ENCODE measurements at regions not wholly inside any gene's neighbourhood (a gene's known extent, or its start where the extent isn't known, plus 50 kb on each side); places are given as distances from the start of the nearest gene placed in this dataset.

DNA sequence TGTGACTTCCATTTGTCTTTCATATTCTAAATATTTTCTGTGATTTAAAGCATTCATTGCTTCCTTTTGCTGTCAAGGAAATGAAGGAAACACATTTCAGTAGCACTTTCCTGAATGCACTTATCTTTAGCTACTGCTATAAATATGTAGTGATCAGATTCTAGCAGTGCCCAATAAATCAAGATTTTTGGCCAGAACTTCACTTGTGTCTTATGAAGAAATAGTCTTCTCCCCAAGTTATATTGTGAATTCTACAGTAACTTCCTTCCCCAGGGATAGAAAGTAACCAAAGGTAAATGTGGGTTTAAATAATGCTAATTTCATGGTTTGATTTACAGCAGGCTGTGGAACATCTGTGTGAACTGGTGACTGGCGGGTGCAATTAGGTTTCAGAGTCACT is 77.9 kb downstream of the DMRT2 start:
- no peak for TF ChIP-seq EZH2 (IDR thresholded peaks at IDR 0.05; ENCODE audit: borderline replicate concordance)
- no peak overlapping the region for H3K4me3 ChIP-seq
- no peaks in the 10 kb centered on the region for H3K9me2 ChIP-seq (replicated peaks; ENCODE audit: insufficient read depth)
- H2AFZ ChIP-seq: no peak overlapping the region
- H3K36me3 ChIP-seq (replicated peaks; ENCODE audit: insufficient read depth, low read depth): no peaks in the 10 kb centered on the region
- H3K4me1 ChIP-seq (ENCODE audit: insufficient read depth): no peaks in the 10 kb centered on the region
- no peak overlapping the region for H3K27ac ChIP-seq
- WGBS (ENCODE audit: low lambda C conversion rate, missing lambda C conversion rate): 76% methylated on average over 1 of the region's 1 CpG
- DNase-seq (ENCODE audit: low spot score): no peak
- H3K9me3 ChIP-seq (ENCODE audit: low read depth): no peaks in the 10 kb centered on the region
- no peaks in the 10 kb centered on the region for H4K20me1 ChIP-seq (ENCODE audit: insufficient read depth, poor library complexity, severe bottlenecking)
- no peaks in the 10 kb centered on the region for H3K27me3 ChIP-seq
- no peak overlapping the region for H3K4me2 ChIP-seq
- no peaks in the 10 kb centered on the region for H3K79me2 ChIP-seq

DNA sequence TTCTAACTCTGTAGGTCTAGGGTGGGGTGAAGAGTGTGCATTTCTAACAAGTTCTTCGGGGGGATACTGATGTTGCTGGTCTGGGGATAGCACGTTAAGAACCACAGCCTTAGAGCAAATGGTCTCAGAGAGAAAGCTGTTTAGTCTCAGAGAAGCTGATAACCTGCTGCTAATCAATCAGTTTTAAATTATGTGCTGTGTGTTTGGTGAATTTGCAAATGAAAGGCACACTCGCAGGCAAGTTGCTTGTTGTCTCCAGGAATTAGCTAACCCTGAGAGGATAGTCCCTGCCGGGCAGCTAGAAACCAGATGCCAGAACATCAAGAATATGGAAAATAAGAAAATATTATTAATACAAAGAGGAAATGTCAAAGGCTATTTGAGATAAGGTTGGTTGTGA is 79.2 kb downstream of the DMRT2 start:
- H3K27me3 ChIP-seq: no peaks in the 10 kb centered on the region
- no peaks in the 10 kb centered on the region for H3K36me3 ChIP-seq (replicated peaks; ENCODE audit: insufficient read depth, low read depth)
- H3K4me3 ChIP-seq: no peak overlapping the region
- no peaks in the 10 kb centered on the region for H3K4me1 ChIP-seq (ENCODE audit: insufficient read depth)
- no peak for DNase-seq (ENCODE audit: low spot score)
- no peak overlapping the region for H2AFZ ChIP-seq
- no peak for TF ChIP-seq EZH2 (IDR thresholded peaks at IDR 0.05; ENCODE audit: borderline replicate concordance)
- TF ChIP-seq EZH2phosphoT487 (IDR thresholded peaks at IDR 0.05; ENCODE audit: low read depth, severe bottlenecking, unreplicated experiment): no peak
- no peaks in the 10 kb centered on the region for H3K9me2 ChIP-seq (replicated peaks; ENCODE audit: insufficient read depth)
- H3K27ac ChIP-seq: no peak overlapping the region
- WGBS (ENCODE audit: low lambda C conversion rate, missing lambda C conversion rate): 40% methylated on average over 4 of the region's 4 CpGs
- no peaks in the 10 kb centered on the region for H3K79me2 ChIP-seq
- no peak overlapping the region for H3K4me2 ChIP-seq
- no peaks in the 10 kb centered on the region for H4K20me1 ChIP-seq (ENCODE audit: insufficient read depth, poor library complexity, severe bottlenecking)
- no peaks in the 10 kb centered on the region for H3K9me3 ChIP-seq (ENCODE audit: low read depth)

DNA sequence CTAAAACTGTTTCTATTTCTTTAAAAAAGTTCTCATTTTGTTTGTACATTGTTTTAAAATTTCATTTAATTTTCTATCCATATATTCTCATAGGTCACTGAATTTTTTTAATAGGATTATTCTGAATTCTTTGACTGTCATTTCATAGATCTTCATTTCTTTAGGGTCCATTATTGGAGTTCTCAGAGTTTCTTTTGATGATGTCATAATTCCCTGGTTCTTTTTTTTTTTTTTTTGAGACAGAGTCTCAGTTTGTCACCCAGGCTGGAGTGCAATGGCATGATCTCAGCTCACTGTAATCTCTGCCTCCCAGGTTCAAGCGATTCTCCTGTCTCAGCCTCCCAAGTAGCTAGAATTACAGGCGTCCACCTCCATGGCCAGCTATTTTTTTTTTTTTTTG is 89.9 kb downstream of the DMRT2 start:
- Histone ChIP-seq H2AFZ (no peak overlapping the region), H3K79me2 (no peaks in the 10 kb centered on the region), H3K27ac (no peak overlapping the region), H3K27me3 (no peaks in the 10 kb centered on the region), H4K20me1 (ENCODE audit: insufficient read depth, poor library complexity, severe bottlenecking) (no peaks in the 10 kb centered on the region), H3K9me2 (replicated peaks; ENCODE audit: insufficient read depth) (no peaks in the 10 kb centered on the region), H3K4me1 (ENCODE audit: insufficient read depth) (no peaks in the 10 kb centered on the region), H3K9me3 (ENCODE audit: low read depth) (peaks cover 3% of the 10 kb centered on the region), H3K36me3 (replicated peaks; ENCODE audit: insufficient read depth, low read depth) (no peaks in the 10 kb centered on the region), H3K4me2 (no peak overlapping the region), H3K4me3 (no peak overlapping the region)
- WGBS (ENCODE audit: low lambda C conversion rate, missing lambda C conversion rate): 47% methylated on average over 2 of the region's 2 CpGs
- TF ChIP-seq, protein P1, sequence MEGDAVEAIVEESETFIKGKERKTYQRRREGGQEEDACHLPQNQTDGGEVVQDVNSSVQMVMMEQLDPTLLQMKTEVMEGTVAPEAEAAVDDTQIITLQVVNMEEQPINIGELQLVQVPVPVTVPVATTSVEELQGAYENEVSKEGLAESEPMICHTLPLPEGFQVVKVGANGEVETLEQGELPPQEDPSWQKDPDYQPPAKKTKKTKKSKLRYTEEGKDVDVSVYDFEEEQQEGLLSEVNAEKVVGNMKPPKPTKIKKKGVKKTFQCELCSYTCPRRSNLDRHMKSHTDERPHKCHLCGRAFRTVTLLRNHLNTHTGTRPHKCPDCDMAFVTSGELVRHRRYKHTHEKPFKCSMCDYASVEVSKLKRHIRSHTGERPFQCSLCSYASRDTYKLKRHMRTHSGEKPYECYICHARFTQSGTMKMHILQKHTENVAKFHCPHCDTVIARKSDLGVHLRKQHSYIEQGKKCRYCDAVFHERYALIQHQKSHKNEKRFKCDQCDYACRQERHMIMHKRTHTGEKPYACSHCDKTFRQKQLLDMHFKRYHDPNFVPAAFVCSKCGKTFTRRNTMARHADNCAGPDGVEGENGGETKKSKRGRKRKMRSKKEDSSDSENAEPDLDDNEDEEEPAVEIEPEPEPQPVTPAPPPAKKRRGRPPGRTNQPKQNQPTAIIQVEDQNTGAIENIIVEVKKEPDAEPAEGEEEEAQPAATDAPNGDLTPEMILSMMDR (IDR thresholded peaks at IDR 0.05; ENCODE audit: poor library complexity): no peak
- TF ChIP-seq EZH2 (IDR thresholded peaks at IDR 0.05; ENCODE audit: borderline replicate concordance) (no peak), EZH2phosphoT487 (IDR thresholded peaks at IDR 0.05; ENCODE audit: low read depth, severe bottlenecking, unreplicated experiment) (no peak)
- no peak for DNase-seq (ENCODE audit: low spot score)

DNA sequence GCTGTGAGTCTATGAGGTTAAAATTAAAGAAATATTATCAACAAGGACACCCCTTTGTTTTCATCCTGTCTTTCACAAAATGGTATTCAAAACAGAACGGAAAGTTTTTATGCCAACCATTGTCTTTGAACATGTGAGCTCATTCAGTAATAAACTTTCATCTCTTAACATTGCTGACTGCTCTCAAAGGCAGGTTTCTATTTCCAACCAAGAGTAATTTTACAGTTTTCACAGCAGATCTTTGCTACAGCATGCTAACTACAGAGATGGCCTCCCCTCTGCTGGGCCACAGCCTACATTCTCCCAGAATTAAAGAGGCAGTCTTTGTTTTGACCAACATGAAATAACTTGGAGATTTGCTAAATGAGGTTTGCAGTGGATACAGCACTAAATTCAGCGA is 101.5 kb downstream of the DMRT2 start:
- no peak for DNase-seq (ENCODE audit: low spot score)
- Histone ChIP-seq H3K27me3 (no peaks in the 10 kb centered on the region), H3K79me2 (no peaks in the 10 kb centered on the region), H3K9me2 (replicated peaks; ENCODE audit: insufficient read depth) (no peaks in the 10 kb centered on the region), H2AFZ (no peak overlapping the region), H3K27ac (no peak overlapping the region), H3K4me3 (no peak overlapping the region), H3K4me1 (ENCODE audit: insufficient read depth) (no peaks in the 10 kb centered on the region), H4K20me1 (ENCODE audit: insufficient read depth, poor library complexity, severe bottlenecking) (no peaks in the 10 kb centered on the region), H3K9me3 (ENCODE audit: low read depth) (no peaks in the 10 kb centered on the region), H3K4me2 (no peak overlapping the region), H3K36me3 (replicated peaks; ENCODE audit: insufficient read depth, low read depth) (no peaks in the 10 kb centered on the region)
- TF ChIP-seq EZH2 (IDR thresholded peaks at IDR 0.05; ENCODE audit: borderline replicate concordance) (no peak), EZH2phosphoT487 (IDR thresholded peaks at IDR 0.05; ENCODE audit: low read depth, severe bottlenecking, unreplicated experiment) (no peak)
- TF ChIP-seq, protein P1 (IDR thresholded peaks at IDR 0.05; ENCODE audit: poor library complexity): no peak
- WGBS (ENCODE audit: low lambda C conversion rate, missing lambda C conversion rate): 36% methylated on average over 2 of the region's 2 CpGs

All from hepatocyte (in vitro differentiated cells).